IPS-NIHi7 (cell line): ENCODE measurements at regions not wholly inside any gene's neighbourhood (a gene's known extent, or its start where the extent isn't known, plus 50 kb on each side); places are given as distances from the start of the nearest gene placed in this dataset.

Experiments
- DNase-seq: peaks from one replicate; pipeline ENCODE4 v3.0.0; 2012; ENCODE audit warnings: mixed read lengths; ENCODE audit errors: extremely low spot score

- no peak for DNase-seq
These were observed 501.9 kb upstream of the USP24 start for GRCh38 chr1:55717111-55717510.

DNA sequence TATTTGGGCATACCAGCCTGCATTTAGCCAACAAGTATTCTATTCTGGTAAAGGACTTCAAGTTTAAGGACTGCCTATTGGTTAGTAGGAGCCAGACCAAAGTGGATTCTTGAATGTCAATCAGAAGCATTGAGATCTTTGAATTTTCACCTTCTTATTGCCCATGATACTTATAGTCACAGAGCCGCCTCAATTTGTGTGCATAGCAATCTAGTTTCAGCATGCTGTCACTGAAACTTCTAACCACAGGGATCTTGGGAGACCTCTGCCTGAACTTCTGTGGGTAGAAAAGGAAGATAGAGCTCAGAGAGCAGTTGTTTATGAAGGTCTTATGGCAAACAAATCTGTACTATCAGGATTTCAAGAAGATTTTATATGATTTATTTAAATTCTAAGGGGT lies 501.4 kb upstream of the USP24 start:
- DNase-seq: no peak

- DNase-seq: no peak
These were observed 501.0 kb upstream of the USP24 start for GRCh38 chr1:55716151-55716550.

DNA sequence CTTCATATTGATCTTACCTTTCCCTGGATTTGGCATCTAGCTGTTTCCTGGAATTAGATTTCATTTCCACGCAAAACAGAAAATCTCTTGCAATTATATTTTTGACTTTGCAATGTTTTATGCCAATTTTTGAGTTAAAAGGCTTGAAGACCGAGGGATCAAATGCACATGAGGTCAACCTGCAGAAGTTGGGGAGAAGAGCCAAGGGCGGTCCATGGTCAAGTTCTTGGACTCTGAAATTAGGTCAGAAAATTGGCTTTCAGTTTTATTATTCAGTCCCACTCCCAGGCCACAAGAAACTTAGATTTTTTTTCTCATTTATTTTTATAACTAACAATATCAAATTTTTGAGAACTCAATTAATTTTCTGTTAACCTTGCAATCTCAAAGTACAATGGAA lies 499.1 kb upstream of the USP24 start:
- DNase-seq: no peak

- DNase-seq: no peak
These were observed 498.4 kb upstream of the USP24 start for GRCh38 chr1:55713516-55713915.

DNA sequence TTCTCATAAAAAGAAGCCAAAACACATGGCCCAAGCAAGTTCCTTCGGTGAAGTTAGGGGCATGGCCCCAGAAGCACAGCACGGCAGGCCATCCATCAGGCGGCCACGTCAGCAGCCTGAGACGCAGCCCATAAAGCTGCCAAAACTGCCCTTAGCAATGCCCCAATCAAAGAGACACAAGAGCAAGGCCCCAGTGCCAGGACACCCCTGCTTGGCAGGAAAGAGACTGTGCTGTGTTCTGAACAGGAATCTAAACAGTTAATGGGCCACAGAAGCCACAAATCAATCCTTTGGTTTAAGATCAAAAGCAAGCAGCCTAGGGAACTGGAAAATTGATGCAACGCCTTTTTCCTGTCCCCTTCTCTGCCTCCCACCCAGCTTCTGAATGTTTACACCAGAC lies 497.0 kb upstream of the USP24 start:
- no peak for DNase-seq

DNA sequence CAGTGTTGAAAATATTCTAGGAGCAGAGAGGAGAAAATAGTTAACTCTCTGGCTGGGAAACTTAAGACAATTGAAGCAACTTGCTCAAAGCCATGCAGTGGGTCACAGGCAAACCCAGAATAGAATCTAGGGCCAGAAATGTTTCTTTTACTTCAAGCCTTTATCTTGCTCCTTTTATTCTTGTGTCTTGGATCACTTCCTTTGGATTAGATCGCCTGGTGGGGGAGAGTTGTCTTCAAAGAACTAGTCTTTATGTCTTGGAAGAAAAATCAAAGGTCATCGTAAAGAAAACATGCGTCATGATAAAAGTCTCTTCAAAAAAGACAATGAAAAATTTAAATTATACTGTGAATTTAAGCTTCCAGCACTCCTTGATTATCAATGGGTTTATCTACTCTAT lies 493.6 kb upstream of the USP24 start:
- no peak for DNase-seq

DNA sequence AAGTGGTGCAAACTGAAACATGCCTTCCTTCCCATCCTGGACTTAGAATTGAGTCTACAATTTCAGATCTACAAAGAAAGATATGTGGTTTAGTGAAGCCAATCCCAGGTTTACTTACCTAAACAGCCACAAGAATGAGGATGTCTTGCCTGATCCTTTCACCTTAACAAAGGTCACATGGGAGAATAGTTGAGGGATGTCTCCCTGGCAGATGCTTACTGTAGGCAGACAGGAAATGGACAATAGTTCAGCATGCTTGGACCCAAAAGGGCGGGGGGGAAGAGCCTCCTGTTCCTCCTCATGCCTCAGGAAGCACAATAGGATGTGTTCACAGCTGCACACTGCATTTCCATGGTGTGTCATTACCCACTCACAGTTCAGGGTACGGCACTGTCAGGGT lies 492.7 kb upstream of the USP24 start:
- DNase-seq: no peak

DNA sequence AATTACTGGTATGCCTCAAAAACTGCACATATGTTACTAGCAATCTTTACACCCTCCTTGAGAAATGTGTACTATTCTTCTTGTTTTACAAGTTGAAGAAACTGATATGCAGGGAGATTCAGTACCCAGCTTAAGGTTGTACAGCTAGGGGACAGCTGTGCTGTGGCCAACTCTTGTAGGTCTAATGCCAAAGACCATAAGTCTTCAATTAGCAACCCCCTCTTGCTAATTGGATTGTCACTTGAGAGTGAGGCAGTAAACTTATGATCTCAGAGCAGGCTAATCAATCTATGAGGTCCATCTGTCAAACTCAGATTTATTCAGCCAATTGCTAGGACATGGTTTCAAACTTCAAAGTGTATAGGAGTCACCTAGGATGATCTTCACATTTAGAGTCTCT lies 492.0 kb upstream of the USP24 start:
- DNase-seq: no peak

DNA sequence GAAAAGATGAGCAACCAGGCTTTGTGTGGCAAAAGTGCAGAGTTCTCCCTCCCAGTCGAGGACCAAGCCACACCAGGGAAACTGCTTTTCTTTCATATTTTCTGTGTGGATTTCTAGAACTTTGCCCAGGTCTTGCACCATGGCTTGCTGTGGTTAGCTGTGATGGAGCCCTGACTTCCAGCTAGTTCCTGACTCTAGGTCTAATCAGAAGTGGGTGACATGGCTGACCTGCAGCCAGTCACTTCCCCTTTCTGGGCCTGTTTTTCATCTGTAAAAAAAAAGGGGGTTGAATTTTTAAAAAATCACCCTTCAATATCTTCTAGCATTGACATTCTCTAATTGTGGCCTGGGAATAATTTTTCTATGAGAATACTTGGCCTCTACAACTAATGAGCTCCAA lies 491.2 kb upstream of the USP24 start:
- DNase-seq: no peak

DNA sequence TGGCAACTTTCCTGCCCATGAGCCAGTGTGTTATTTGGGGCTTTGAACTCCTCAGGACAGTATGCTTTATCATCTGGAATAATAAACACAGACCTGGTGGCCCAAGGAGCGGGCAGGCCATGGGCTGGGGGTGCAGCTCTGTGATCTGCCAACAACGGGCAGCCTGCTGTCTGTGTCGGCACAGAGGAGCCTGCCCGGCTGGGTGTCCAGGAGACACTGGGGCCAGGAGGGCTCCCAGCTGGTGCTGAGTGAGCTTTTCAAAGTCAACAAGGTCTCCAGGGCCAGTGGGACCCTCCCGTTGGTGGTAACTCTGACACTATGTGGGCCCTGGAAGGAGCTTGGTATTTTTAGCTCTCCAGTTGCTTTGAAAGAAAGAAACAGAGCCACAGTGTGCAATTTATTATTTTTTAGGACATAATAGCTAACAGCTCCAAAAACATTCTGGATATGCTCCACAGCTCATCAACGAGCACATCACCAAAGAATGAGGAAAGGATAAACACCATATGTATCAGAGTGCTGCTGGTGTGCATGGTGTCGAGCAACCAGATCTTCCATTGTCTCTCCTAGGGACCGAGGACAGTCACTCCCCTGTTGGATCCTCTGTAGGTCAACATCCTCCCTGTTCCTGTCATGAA lies 488.7 kb upstream of the USP24 start:
- DNase-seq: no peak

DNA sequence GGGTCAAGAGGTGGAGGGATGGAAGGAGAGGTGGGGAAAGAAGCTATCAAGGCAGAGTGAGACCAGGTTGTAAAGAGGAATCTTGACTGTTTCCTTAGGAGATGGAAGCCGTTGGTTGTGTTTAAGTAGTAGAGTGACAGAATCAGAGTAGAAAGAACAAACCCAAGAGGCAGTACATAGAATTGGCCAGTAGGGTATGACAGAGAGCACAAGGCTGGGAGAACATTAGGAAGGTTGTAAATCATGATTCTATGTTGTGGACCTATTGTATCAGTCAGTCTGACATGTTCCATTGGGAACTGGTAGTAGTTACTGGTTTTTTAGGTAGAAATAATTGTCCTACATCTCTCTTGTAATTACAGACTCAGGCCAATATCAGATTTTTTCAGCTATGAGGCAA lies 486.9 kb upstream of the USP24 start:
- peak; percentile 53 for DNase-seq

- DNase-seq: no peak
These were observed 485.4 kb upstream of the USP24 start for GRCh38 chr1:55700359-55701130.

- no peak for DNase-seq
These were observed 484.1 kb upstream of the USP24 start for GRCh38 chr1:55699228-55699627.

DNA sequence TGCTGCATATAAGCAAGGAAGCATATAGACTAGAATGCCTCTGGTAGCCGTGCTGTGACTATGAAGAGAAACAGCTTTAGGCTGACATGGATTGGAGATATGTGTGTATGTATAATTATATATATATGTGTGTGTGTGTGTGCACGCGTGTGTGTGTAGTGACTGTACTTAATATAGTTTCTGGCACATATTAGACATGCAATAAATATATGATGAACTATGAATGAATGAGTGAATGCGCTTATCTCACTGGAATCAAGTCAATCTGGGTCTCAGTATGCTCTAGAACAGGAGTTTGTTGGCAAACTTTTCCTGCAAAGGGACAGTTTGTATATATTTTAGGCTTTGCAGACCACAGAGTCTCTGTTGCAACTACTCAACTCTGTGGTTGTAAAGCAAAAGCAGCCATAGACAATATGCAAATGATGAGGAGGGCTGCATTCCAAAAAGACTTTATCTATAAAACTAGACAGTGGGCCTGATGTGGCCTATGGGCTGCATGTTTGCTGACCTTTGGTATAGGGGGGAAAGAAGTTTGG lies 482.9 kb upstream of the USP24 start:
- DNase-seq: no peak

- no peak for DNase-seq
These were observed 481.7 kb upstream of the USP24 start for GRCh38 chr1:55696891-55697290.

GRCh38 chr1:55696181-55696754 lies 481.1 kb upstream of the USP24 start:
- no peak for DNase-seq

DNA sequence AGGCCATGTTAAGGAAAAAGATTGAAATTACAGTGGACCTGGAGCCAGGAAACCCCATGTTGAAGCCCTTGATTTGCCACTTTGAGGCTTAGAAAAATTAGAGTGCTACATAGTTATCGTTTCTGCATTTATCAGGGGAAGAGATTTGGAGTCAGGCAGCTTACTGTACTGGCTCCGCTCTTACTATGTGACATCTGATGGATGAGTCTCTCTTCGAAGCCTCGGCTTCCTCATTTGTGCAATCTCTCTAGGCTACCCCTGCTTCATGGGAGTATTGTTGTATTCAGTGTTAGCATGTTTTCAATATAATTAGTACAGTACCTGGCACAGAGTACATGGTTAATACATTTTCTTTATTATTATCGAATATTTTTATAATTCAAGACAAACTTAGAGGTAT lies 480.4 kb upstream of the USP24 start:
- DNase-seq: no peak

- no peak for DNase-seq
These were observed 480.0 kb upstream of the USP24 start for GRCh38 chr1:55695151-55695550.

DNA sequence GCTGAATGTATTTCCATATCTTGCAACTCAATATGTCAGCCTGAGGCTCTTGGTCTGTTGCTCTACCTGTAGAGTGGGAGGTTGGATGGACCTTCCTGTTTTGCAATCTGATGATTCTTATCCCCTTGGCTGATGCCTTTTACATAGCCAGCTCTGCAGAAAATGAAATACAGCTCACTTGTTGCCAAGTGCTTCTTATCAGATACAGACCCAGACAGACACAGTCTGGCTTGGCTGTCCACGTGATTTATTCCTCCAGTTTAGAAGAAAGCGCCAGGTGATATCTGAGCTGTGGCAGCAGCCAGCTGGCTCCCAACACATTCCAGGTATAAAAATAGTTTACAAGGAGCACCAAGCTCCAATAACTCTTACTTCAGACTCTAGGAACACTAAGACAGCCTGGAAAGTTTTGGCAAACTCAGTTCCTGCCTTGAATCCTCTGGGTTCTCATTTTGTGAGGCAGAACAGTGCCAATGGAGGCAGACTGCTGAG lies 479.2 kb upstream of the USP24 start:
- DNase-seq: no peak

GRCh38 chr1:55692726-55693125 lies 477.6 kb upstream of the USP24 start:
- DNase-seq: no peak

- DNase-seq: no peak
These were observed 475.2 kb upstream of the USP24 start for GRCh38 chr1:55690366-55690765.

DNA sequence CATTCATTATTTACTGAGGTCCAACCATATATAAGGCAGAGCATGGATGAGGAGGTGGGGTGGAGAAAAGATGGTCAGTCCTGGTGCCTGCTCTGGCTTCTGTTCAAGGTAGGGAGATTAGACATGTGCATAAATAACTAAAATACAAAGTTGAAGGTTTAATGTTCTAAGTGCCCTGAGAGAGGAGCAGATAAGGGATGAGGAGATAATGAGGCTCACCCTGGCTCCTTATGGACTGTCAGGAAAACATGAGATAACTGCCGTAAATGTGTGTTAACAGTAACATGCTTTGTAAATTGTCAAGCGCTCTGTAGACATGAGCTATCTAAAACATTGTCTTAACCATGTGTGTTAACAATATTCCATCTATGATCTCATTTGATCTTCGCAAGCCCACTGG lies 474.6 kb upstream of the USP24 start:
- DNase-seq: no peak
